ENCODE measurements at regions not wholly inside any gene's neighbourhood (a gene's known extent, or its start where the extent isn't known, plus 50 kb on each side); places are given as distances from the start of the nearest gene placed in this dataset.

GRCh38 chr12:33649992-33650391 is 210.4 kb upstream of the SYT10 start:
- no peaks in the 10 kb centered on the region for H3K4me1 ChIP-seq (ENCODE audit: control insufficient read depth, insufficient read depth, low read length)
- H3K27me3 ChIP-seq (replicated peaks; ENCODE audit: control insufficient read depth, insufficient read depth, low read length): no peaks in the 10 kb centered on the region
- DNase-seq (ENCODE audit: low read depth): no peak
- H3K9me3 ChIP-seq (ENCODE audit: control insufficient read depth, low read length): peaks cover 9% of the 10 kb centered on the region
- H3K4me3 ChIP-seq (ENCODE audit: low read length): no peak overlapping the region
- no peaks in the 10 kb centered on the region for H3K36me3 ChIP-seq (ENCODE audit: control insufficient read depth, insufficient read depth, low read length, severe bottlenecking)
- no peak overlapping the region for H3K9ac ChIP-seq (ENCODE audit: low read length)

GRCh38 chr12:33650832-33651231 is 211.2 kb upstream of the SYT10 start:
- no peak overlapping the region for H3K4me3 ChIP-seq (ENCODE audit: low read length)
- no peak overlapping the region for H3K9ac ChIP-seq (ENCODE audit: low read length)
- peaks cover 9% of the 10 kb centered on the region for H3K9me3 ChIP-seq (ENCODE audit: control insufficient read depth, low read length)
- DNase-seq (ENCODE audit: low read depth): no peak
- H3K27me3 ChIP-seq (replicated peaks; ENCODE audit: control insufficient read depth, insufficient read depth, low read length): no peaks in the 10 kb centered on the region
- H3K4me1 ChIP-seq (ENCODE audit: control insufficient read depth, insufficient read depth, low read length): no peaks in the 10 kb centered on the region
- H3K36me3 ChIP-seq (ENCODE audit: control insufficient read depth, insufficient read depth, low read length, severe bottlenecking): no peaks in the 10 kb centered on the region

GRCh38 chr12:33653362-33653761 is 213.7 kb upstream of the SYT10 start:
- Histone ChIP-seq H3K9me3 (ENCODE audit: control insufficient read depth, low read length) (peaks cover 9% of the 10 kb centered on the region), H3K4me3 (ENCODE audit: low read length) (no peak overlapping the region), H3K4me1 (ENCODE audit: control insufficient read depth, insufficient read depth, low read length) (no peaks in the 10 kb centered on the region), H3K36me3 (ENCODE audit: control insufficient read depth, insufficient read depth, low read length, severe bottlenecking) (no peaks in the 10 kb centered on the region), H3K27me3 (replicated peaks; ENCODE audit: control insufficient read depth, insufficient read depth, low read length) (no peaks in the 10 kb centered on the region), H3K9ac (ENCODE audit: low read length) (no peak overlapping the region)
- no peak for DNase-seq (ENCODE audit: low read depth)

- Histone ChIP-seq H3K9ac (ENCODE audit: low read length) (no peak overlapping the region), H3K36me3 (ENCODE audit: control insufficient read depth, insufficient read depth, low read length, severe bottlenecking) (no peaks in the 10 kb centered on the region), H3K4me3 (ENCODE audit: low read length) (no peak overlapping the region), H3K9me3 (ENCODE audit: control insufficient read depth, low read length) (peaks cover 9% of the 10 kb centered on the region), H3K4me1 (ENCODE audit: control insufficient read depth, insufficient read depth, low read length) (no peaks in the 10 kb centered on the region), H3K27me3 (replicated peaks; ENCODE audit: control insufficient read depth, insufficient read depth, low read length) (no peaks in the 10 kb centered on the region)
- DNase-seq (ENCODE audit: low read depth): no peak
These were observed 214.7 kb upstream of the SYT10 start for GRCh38 chr12:33654313-33654712.

GRCh38 chr12:33663000-33663654 is 223.5 kb upstream of the SYT10 start:
- Histone ChIP-seq H3K9ac (ENCODE audit: low read length) (no peak overlapping the region), H3K27me3 (replicated peaks; ENCODE audit: control insufficient read depth, insufficient read depth, low read length) (no peaks in the 10 kb centered on the region), H3K36me3 (ENCODE audit: control insufficient read depth, insufficient read depth, low read length, severe bottlenecking) (no peaks in the 10 kb centered on the region), H3K9me3 (ENCODE audit: control insufficient read depth, low read length) (no peaks in the 10 kb centered on the region), H3K4me3 (ENCODE audit: low read length) (no peak overlapping the region), H3K4me1 (ENCODE audit: control insufficient read depth, insufficient read depth, low read length) (no peaks in the 10 kb centered on the region)
- no peak for DNase-seq (ENCODE audit: low read depth)

GRCh38 chr12:33669349-33669748 is 229.7 kb upstream of the SYT10 start:
- H3K4me3 ChIP-seq (ENCODE audit: low read length): no peak overlapping the region
- no peaks in the 10 kb centered on the region for H3K9me3 ChIP-seq (ENCODE audit: control insufficient read depth, low read length)
- no peak overlapping the region for H3K9ac ChIP-seq (ENCODE audit: low read length)
- DNase-seq (ENCODE audit: low read depth): no peak
- H3K4me1 ChIP-seq (ENCODE audit: control insufficient read depth, insufficient read depth, low read length): no peaks in the 10 kb centered on the region
- no peaks in the 10 kb centered on the region for H3K36me3 ChIP-seq (ENCODE audit: control insufficient read depth, insufficient read depth, low read length, severe bottlenecking)
- no peaks in the 10 kb centered on the region for H3K27me3 ChIP-seq (replicated peaks; ENCODE audit: control insufficient read depth, insufficient read depth, low read length)

GRCh38 chr12:33670284-33670683 is 230.7 kb upstream of the SYT10 start:
- H3K36me3 ChIP-seq (ENCODE audit: control insufficient read depth, insufficient read depth, low read length, severe bottlenecking): no peaks in the 10 kb centered on the region
- no peak for DNase-seq (ENCODE audit: low read depth)
- no peak overlapping the region for H3K4me3 ChIP-seq (ENCODE audit: low read length)
- H3K9me3 ChIP-seq (ENCODE audit: control insufficient read depth, low read length): no peaks in the 10 kb centered on the region
- H3K9ac ChIP-seq (ENCODE audit: low read length): no peak overlapping the region
- no peaks in the 10 kb centered on the region for H3K27me3 ChIP-seq (replicated peaks; ENCODE audit: control insufficient read depth, insufficient read depth, low read length)
- no peaks in the 10 kb centered on the region for H3K4me1 ChIP-seq (ENCODE audit: control insufficient read depth, insufficient read depth, low read length)

GRCh38 chr12:33671676-33672075 is 232.1 kb upstream of the SYT10 start:
- no peaks in the 10 kb centered on the region for H3K36me3 ChIP-seq (ENCODE audit: control insufficient read depth, insufficient read depth, low read length, severe bottlenecking)
- no peaks in the 10 kb centered on the region for H3K4me1 ChIP-seq (ENCODE audit: control insufficient read depth, insufficient read depth, low read length)
- no peak overlapping the region for H3K4me3 ChIP-seq (ENCODE audit: low read length)
- DNase-seq (ENCODE audit: low read depth): no peak
- H3K9ac ChIP-seq (ENCODE audit: low read length): no peak overlapping the region
- no peaks in the 10 kb centered on the region for H3K9me3 ChIP-seq (ENCODE audit: control insufficient read depth, low read length)
- no peaks in the 10 kb centered on the region for H3K27me3 ChIP-seq (replicated peaks; ENCODE audit: control insufficient read depth, insufficient read depth, low read length)

- no peak overlapping the region for H3K4me3 ChIP-seq (ENCODE audit: low read length)
- DNase-seq (ENCODE audit: low read depth): no peak
- H3K9me3 ChIP-seq (ENCODE audit: control insufficient read depth, low read length): no peaks in the 10 kb centered on the region
- no peaks in the 10 kb centered on the region for H3K36me3 ChIP-seq (ENCODE audit: control insufficient read depth, insufficient read depth, low read length, severe bottlenecking)
- no peaks in the 10 kb centered on the region for H3K4me1 ChIP-seq (ENCODE audit: control insufficient read depth, insufficient read depth, low read length)
- H3K9ac ChIP-seq (ENCODE audit: low read length): no peak overlapping the region
- H3K27me3 ChIP-seq (replicated peaks; ENCODE audit: control insufficient read depth, insufficient read depth, low read length): no peaks in the 10 kb centered on the region
These were observed 233.4 kb upstream of the SYT10 start for GRCh38 chr12:33672836-33673577.

GRCh38 chr12:33676866-33677265 is 237.2 kb upstream of the SYT10 start:
- no peak for DNase-seq (ENCODE audit: low read depth)
- H3K36me3 ChIP-seq (ENCODE audit: control insufficient read depth, insufficient read depth, low read length, severe bottlenecking): no peaks in the 10 kb centered on the region
- no peaks in the 10 kb centered on the region for H3K4me1 ChIP-seq (ENCODE audit: control insufficient read depth, insufficient read depth, low read length)
- no peaks in the 10 kb centered on the region for H3K9me3 ChIP-seq (ENCODE audit: control insufficient read depth, low read length)
- H3K27me3 ChIP-seq (replicated peaks; ENCODE audit: control insufficient read depth, insufficient read depth, low read length): no peaks in the 10 kb centered on the region
- H3K9ac ChIP-seq (ENCODE audit: low read length): no peak overlapping the region
- H3K4me3 ChIP-seq (ENCODE audit: low read length): no peak overlapping the region

GRCh38 chr12:33678221-33678964 is 238.8 kb upstream of the SYT10 start:
- Histone ChIP-seq H3K4me3 (ENCODE audit: low read length) (no peak overlapping the region), H3K9ac (ENCODE audit: low read length) (no peak overlapping the region), H3K27me3 (replicated peaks; ENCODE audit: control insufficient read depth, insufficient read depth, low read length) (no peaks in the 10 kb centered on the region), H3K9me3 (ENCODE audit: control insufficient read depth, low read length) (no peaks in the 10 kb centered on the region), H3K36me3 (ENCODE audit: control insufficient read depth, insufficient read depth, low read length, severe bottlenecking) (no peaks in the 10 kb centered on the region), H3K4me1 (ENCODE audit: control insufficient read depth, insufficient read depth, low read length) (no peaks in the 10 kb centered on the region)
- DNase-seq (ENCODE audit: low read depth): no peak

All from adipocyte (in vitro differentiated cells).